GM10248 (cell line): ENCODE measurements at regions not wholly inside any gene's neighbourhood (a gene's known extent, or its start where the extent isn't known, plus 50 kb on each side); places are given as distances from the start of the nearest gene placed in this dataset.

Source experiments
- CTCF ChIA-PET: fragments of 300-600 bp; sonication (Branson Sonifier 250); formaldehyde crosslinking; extraction: SDS; loops from one replicate; lab custom pipeline; 2021; ENCODE audit warnings: antibody characterized with exemption; lab: Yijun Ruan, JAX
- POLR2A ChIA-PET: fragments of 350-650 bp; sonication (Branson Sonifier 250); formaldehyde crosslinking; extraction: SDS; loops from one replicate; lab custom pipeline; 2020; ENCODE audit warnings: antibody characterized with exemption; lab: Yijun Ruan, JAX
- DNase-seq: peaks from one replicate; pipeline ENCODE4 v3.0.0; 2012; ENCODE audit errors: extremely low spot score
- TF ChIP-seq, protein P1 (sequence below): IDR thresholded peaks from 2 replicates; pipeline ENCODE4 v1.5.1; 2012; ENCODE audit warnings: mild to moderate bottlenecking, low read depth; ENCODE audit errors: extremely low read depth, missing control alignments, control extremely low read depth

DNA sequence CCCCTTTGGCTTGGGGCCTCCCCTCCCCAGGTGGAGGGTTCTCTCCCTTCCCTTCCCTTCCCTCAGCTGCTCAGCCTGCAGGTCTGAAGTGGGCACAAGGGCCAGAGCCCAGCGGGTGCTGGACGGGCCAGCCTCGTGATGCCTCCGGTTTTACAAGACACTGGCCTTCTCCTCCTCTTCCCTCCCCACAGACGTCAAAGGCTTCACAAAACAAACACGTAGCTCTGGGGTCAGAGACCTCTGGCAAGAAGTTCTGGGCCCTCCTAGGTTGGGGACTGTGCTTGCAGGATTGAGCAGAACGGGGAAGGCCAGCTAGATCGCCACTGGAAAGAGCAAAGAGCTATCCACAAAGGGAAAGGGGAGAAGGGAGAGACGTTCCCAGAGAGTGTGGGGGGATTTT is 81.4 kb upstream of the TPM1 start:
- no peak for DNase-seq
- TF ChIP-seq, protein P1, sequence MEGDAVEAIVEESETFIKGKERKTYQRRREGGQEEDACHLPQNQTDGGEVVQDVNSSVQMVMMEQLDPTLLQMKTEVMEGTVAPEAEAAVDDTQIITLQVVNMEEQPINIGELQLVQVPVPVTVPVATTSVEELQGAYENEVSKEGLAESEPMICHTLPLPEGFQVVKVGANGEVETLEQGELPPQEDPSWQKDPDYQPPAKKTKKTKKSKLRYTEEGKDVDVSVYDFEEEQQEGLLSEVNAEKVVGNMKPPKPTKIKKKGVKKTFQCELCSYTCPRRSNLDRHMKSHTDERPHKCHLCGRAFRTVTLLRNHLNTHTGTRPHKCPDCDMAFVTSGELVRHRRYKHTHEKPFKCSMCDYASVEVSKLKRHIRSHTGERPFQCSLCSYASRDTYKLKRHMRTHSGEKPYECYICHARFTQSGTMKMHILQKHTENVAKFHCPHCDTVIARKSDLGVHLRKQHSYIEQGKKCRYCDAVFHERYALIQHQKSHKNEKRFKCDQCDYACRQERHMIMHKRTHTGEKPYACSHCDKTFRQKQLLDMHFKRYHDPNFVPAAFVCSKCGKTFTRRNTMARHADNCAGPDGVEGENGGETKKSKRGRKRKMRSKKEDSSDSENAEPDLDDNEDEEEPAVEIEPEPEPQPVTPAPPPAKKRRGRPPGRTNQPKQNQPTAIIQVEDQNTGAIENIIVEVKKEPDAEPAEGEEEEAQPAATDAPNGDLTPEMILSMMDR: no peak
- CTCF ChIA-PET: interaction anchor here (0.7 kb wide), 1 partner anchor 17 kb away, joined by 3 read pairs; no protein-coding TSS in a partner anchor
- POLR2A ChIA-PET: no interaction called here

DNA sequence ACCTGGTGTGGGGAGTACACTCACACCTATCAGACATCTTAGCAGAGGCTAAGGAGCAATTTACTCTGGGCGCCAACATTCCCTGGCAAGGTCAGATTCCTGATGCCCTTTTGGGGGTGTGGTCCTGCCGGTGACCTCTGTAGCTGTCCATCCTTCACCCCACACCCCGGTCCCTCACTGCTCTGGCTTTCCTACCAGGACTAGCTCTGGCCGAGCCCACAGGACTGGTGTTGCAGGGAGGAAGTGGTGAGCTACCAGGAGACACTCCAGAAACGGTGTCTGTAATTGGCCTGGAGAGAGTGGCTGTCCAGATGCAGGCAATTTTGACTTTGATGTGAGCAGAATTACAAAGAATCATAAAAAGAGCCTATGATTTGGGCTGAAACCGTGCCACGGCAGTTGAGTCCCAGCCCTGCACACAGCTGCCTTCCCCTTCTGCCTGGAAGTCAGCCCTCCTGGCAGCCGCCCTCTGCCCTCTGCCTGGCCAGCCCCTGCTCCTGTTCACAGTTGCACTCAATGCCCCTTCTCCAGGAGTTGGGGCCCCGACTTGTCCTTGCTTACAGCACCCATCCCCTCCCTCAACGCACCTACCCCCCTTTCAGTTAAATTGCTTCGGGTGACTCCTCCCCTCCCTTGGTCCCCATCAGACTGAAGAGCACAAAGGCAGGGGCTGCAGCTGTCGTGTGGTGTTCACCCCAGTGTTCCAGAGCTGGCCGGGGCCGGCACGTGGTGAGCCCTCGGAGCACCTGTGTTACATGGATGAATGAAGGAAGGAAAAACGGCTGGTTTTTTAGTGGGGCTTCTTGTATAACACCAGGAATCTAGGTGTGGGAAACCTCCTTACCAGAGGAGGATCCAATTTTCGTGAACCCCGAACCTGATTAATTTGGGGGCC is 80.2 kb upstream of the TPM1 start:
- ChIA-PET POLR2A (no interaction called here), CTCF (no interaction called here)
- DNase-seq: no peak
- TF ChIP-seq, protein P1: no peak

DNA sequence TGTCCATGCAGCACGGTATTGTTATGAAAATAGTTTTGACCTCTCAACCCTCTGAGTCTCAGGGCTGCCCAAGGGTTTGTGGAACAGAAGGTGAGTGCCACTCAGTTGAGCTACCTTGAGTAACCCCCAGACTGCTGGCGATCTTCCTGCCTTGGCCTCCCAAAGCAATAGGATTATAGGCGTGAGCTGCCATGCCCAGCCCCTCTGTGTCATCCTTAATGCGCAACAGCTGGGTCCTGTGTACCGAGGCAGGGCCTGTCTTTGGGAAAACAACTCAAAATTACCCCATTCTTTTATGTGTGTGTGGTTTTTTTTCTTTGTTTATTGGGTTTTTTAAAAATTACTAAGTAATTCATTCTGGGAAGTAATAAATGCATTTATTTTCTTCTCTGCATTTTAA is 78.3 kb upstream of the TPM1 start:
- TF ChIP-seq, protein P1: no peak
- ChIA-PET POLR2A (no interaction called here), CTCF (interaction anchor here (1.9 kb wide), 1 partner anchor 10 kb away, joined by 5 read pairs; no protein-coding TSS in a partner anchor)
- DNase-seq: no peak

DNA sequence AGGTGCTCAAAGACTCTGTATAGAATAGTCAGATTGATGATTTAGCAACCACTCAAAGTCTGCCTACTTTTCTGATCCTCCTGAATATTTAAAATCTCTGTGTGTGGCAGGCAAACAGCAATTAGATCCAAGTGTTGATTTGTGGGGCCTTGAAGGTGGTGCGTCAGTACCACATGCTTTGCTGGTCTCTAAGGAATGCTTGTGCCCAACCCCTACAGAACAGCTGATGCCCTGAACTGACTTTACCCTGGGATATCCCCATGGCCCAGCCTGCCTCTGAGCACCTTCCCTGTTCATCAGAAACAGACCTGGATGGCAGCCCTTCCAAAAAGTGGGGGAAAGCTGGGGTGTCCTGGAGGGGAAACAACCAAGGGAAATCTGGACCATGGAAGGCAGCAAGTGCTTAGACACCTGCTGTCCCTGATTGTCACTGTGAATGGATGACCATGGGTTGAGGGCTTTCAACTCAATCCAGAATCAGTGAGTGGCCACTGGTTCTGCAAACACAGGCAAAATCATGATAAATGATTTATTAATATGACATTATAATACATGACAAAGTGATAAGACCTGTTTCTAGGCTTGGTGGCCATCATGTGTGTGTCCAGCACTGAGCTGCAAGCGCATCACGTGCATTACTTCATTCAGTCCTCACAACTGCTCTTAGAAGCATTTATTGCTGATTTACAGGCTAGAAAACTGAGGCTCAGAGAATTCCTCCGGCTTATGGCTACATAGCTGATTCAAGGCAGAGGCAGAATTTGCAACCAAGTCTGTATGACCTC is 76.1 kb upstream of the TPM1 start:
- TF ChIP-seq, protein P1: no peak
- POLR2A ChIA-PET: no interaction called here
- CTCF ChIA-PET: no interaction called here
- DNase-seq: no peak

DNA sequence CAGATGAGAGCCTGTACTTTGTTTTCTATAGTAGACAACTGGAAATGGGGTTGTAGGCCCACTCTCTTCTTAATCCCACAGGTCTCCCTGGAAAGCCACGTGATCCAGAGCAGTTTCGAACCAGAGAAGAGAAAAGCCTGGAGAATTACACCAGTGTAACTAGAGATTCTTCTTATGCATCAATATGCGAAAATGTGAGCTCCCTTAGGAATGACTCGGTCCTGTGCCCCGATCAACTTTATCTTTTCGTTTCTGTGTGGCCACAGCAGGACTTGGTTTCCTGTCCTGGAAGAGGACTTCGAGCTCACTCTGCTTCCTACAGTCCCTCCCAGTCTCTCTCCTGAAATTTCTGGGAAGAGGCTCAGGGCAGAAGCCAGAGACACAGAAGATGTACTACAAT is 73.8 kb upstream of the TPM1 start:
- no peak for DNase-seq
- TF ChIP-seq, protein P1: no peak
- ChIA-PET POLR2A (no interaction called here), CTCF (interaction anchor here (1.3 kb wide), 1 partner anchor 79 kb away, joined by 3 read pairs; no protein-coding TSS in a partner anchor)

DNA sequence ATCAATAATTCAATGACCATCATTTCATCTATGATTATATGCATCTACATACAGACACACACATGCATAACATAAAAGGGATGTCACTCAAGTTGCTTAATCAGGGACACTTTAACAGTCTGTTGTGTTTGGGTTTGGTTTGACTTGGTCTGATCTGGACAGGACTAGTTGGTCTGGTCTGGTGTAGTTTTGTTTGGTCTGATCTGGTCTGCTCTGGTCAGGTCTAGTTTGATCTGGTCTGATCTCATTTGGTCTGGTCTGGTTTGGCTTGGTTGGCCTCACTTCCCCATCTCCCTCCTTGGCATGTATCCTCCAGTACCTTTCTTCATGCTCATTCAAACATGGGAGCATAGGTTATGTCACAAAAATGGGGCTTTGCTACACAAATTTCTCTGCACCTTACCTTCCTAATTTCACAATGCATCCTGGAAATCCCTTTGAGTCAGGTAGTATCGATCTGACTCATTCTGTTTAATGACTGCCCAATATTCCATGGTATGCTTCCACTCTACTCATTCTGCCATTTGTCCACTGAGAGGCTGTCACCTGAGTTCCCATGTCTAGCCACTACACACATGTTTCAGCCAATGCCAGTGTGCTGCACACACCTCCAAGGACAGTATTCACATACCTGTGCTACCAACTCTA is 73.0 kb upstream of the TPM1 start:
- no peak for DNase-seq
- POLR2A ChIA-PET: no interaction called here
- TF ChIP-seq, protein P1: no peak
- CTCF ChIA-PET: no interaction called here
